ENCODE measurements at regions not wholly inside any gene's neighbourhood (a gene's known extent, or its start where the extent isn't known, plus 50 kb on each side); places are given as distances from the start of the nearest gene placed in this dataset.

- Histone ChIP-seq H3K4me1 (ENCODE audit: control insufficient read depth, insufficient read depth, low read length) (peaks cover 8% of the 10 kb centered on the region), H3K27me3 (ENCODE audit: control insufficient read depth, insufficient read depth, low read length) (no peaks in the 10 kb centered on the region), H3K9ac (ENCODE audit: low read depth, low read length) (no peak overlapping the region), H3K9me3 (replicated peaks; ENCODE audit: low read length) (no peaks in the 10 kb centered on the region), H3K36me3 (ENCODE audit: insufficient read depth, low read length) (peaks cover 5% of the 10 kb centered on the region), H3K4me2 (ENCODE audit: low read length) (no peak overlapping the region), H3K4me3 (ENCODE audit: low read length) (no peak overlapping the region)
Observed at GRCh38 chr2:120995152-120995551, 259.5 kb downstream of the GLI2 start.

GRCh38 chr2:120995656-120996190 is 260.1 kb downstream of the GLI2 start:
- H3K4me1 ChIP-seq (ENCODE audit: control insufficient read depth, insufficient read depth, low read length), result peaks cover 7% of the 10 kb centered on the region
- H3K27me3 ChIP-seq (ENCODE audit: control insufficient read depth, insufficient read depth, low read length), result no peaks in the 10 kb centered on the region

GRCh38 chr2:120999377-121000097 is 263.9 kb downstream of the GLI2 start:
- Histone ChIP-seq H3K4me1 (ENCODE audit: control insufficient read depth, insufficient read depth, low read length) (no peaks in the 10 kb centered on the region), H3K4me3 (ENCODE audit: low read length) (no peak overlapping the region), H3K9ac (ENCODE audit: low read depth, low read length) (no peak overlapping the region), H3K4me2 (ENCODE audit: low read length) (no peak overlapping the region), H3K9me3 (replicated peaks; ENCODE audit: low read length) (no peaks in the 10 kb centered on the region), H3K27me3 (ENCODE audit: control insufficient read depth, insufficient read depth, low read length) (peaks cover 19% of the 10 kb centered on the region), H3K36me3 (ENCODE audit: insufficient read depth, low read length) (no peaks in the 10 kb centered on the region)

More at GRCh38 chr2:120995656-120996190, 260.1 kb downstream of the GLI2 start:
- no peak overlapping the region for H3K4me3 ChIP-seq (ENCODE audit: low read length)
- H3K9ac ChIP-seq (ENCODE audit: low read depth, low read length), result no peak overlapping the region
- H3K36me3 ChIP-seq (ENCODE audit: insufficient read depth, low read length), result peaks cover 5% of the 10 kb centered on the region
- no peaks in the 10 kb centered on the region for H3K9me3 ChIP-seq (replicated peaks; ENCODE audit: low read length)
- no peak overlapping the region for H3K4me2 ChIP-seq (ENCODE audit: low read length)

GRCh38 chr2:121000804-121001203 is 265.1 kb downstream of the GLI2 start:
- peaks cover 25% of the 10 kb centered on the region for H3K27me3 ChIP-seq (ENCODE audit: control insufficient read depth, insufficient read depth, low read length)
- no peaks in the 10 kb centered on the region for H3K36me3 ChIP-seq (ENCODE audit: insufficient read depth, low read length)
- no peak overlapping the region for H3K4me3 ChIP-seq (ENCODE audit: low read length)
- no peaks in the 10 kb centered on the region for H3K9me3 ChIP-seq (replicated peaks; ENCODE audit: low read length)
- peaks cover 2% of the 10 kb centered on the region for H3K4me1 ChIP-seq (ENCODE audit: control insufficient read depth, insufficient read depth, low read length)
- H3K4me2 ChIP-seq (ENCODE audit: low read length), result no peak overlapping the region
- H3K9ac ChIP-seq (ENCODE audit: low read depth, low read length), result no peak overlapping the region

GRCh38 chr2:121001641-121002040 is 266.0 kb downstream of the GLI2 start:
- Histone ChIP-seq H3K9me3 (replicated peaks; ENCODE audit: low read length) (no peaks in the 10 kb centered on the region), H3K9ac (ENCODE audit: low read depth, low read length) (no peak overlapping the region), H3K4me2 (ENCODE audit: low read length) (no peak overlapping the region), H3K36me3 (ENCODE audit: insufficient read depth, low read length) (no peaks in the 10 kb centered on the region), H3K4me1 (ENCODE audit: control insufficient read depth, insufficient read depth, low read length) (peaks cover 7% of the 10 kb centered on the region), H3K4me3 (ENCODE audit: low read length) (no peak overlapping the region), H3K27me3 (ENCODE audit: control insufficient read depth, insufficient read depth, low read length) (peaks cover 26% of the 10 kb centered on the region)

- Histone ChIP-seq H3K27me3 (ENCODE audit: control insufficient read depth, insufficient read depth, low read length) (peaks cover 26% of the 10 kb centered on the region), H3K4me3 (ENCODE audit: low read length) (no peak overlapping the region), H3K4me2 (ENCODE audit: low read length) (no peak overlapping the region), H3K9ac (ENCODE audit: low read depth, low read length) (no peak overlapping the region), H3K4me1 (ENCODE audit: control insufficient read depth, insufficient read depth, low read length) (peaks cover 7% of the 10 kb centered on the region), H3K36me3 (ENCODE audit: insufficient read depth, low read length) (no peaks in the 10 kb centered on the region), H3K9me3 (replicated peaks; ENCODE audit: low read length) (no peaks in the 10 kb centered on the region)
Observed at GRCh38 chr2:121002597-121002996, 266.9 kb downstream of the GLI2 start.

GRCh38 chr2:121003391-121003790 is 267.7 kb downstream of the GLI2 start:
- Histone ChIP-seq H3K36me3 (ENCODE audit: insufficient read depth, low read length) (no peaks in the 10 kb centered on the region), H3K4me2 (ENCODE audit: low read length) (no peak overlapping the region), H3K4me3 (ENCODE audit: low read length) (no peak overlapping the region), H3K9ac (ENCODE audit: low read depth, low read length) (no peak overlapping the region), H3K27me3 (ENCODE audit: control insufficient read depth, insufficient read depth, low read length) (peaks cover 29% of the 10 kb centered on the region), H3K9me3 (replicated peaks; ENCODE audit: low read length) (no peaks in the 10 kb centered on the region), H3K4me1 (ENCODE audit: control insufficient read depth, insufficient read depth, low read length) (peaks cover 7% of the 10 kb centered on the region)

GRCh38 chr2:121004359-121004758 is 268.7 kb downstream of the GLI2 start:
- H3K36me3 ChIP-seq (ENCODE audit: insufficient read depth, low read length), result no peaks in the 10 kb centered on the region
- H3K4me3 ChIP-seq (ENCODE audit: low read length), result no peak overlapping the region
- no peak overlapping the region for H3K4me2 ChIP-seq (ENCODE audit: low read length)
- H3K9me3 ChIP-seq (replicated peaks; ENCODE audit: low read length), result no peaks in the 10 kb centered on the region
- peaks cover 32% of the 10 kb centered on the region for H3K27me3 ChIP-seq (ENCODE audit: control insufficient read depth, insufficient read depth, low read length)
- H3K4me1 ChIP-seq (ENCODE audit: control insufficient read depth, insufficient read depth, low read length), result peaks cover 7% of the 10 kb centered on the region
- no peak overlapping the region for H3K9ac ChIP-seq (ENCODE audit: low read depth, low read length)

GRCh38 chr2:121004950-121005349 is 269.3 kb downstream of the GLI2 start:
- H3K4me2 ChIP-seq (ENCODE audit: low read length), result no peak overlapping the region
- H3K27me3 ChIP-seq (ENCODE audit: control insufficient read depth, insufficient read depth, low read length), result peaks cover 32% of the 10 kb centered on the region
- H3K4me3 ChIP-seq (ENCODE audit: low read length), result no peak overlapping the region
- peaks cover 7% of the 10 kb centered on the region for H3K4me1 ChIP-seq (ENCODE audit: control insufficient read depth, insufficient read depth, low read length)
- no peaks in the 10 kb centered on the region for H3K36me3 ChIP-seq (ENCODE audit: insufficient read depth, low read length)
- no peak overlapping the region for H3K9ac ChIP-seq (ENCODE audit: low read depth, low read length)
- H3K9me3 ChIP-seq (replicated peaks; ENCODE audit: low read length), result no peaks in the 10 kb centered on the region

GRCh38 chr2:121005453-121005852 is 269.8 kb downstream of the GLI2 start:
- no peak overlapping the region for H3K9ac ChIP-seq (ENCODE audit: low read depth, low read length)

GRCh38 chr2:121006743-121007489 is 271.2 kb downstream of the GLI2 start:
- H3K9me3 ChIP-seq (replicated peaks; ENCODE audit: low read length), result peaks cover 3% of the 10 kb centered on the region
- peaks cover 34% of the 10 kb centered on the region for H3K27me3 ChIP-seq (ENCODE audit: control insufficient read depth, insufficient read depth, low read length)
- H3K36me3 ChIP-seq (ENCODE audit: insufficient read depth, low read length), result no peaks in the 10 kb centered on the region
- no peak overlapping the region for H3K4me3 ChIP-seq (ENCODE audit: low read length)
- no peak overlapping the region for H3K9ac ChIP-seq (ENCODE audit: low read depth, low read length)
- H3K4me2 ChIP-seq (ENCODE audit: low read length), result no peak overlapping the region
- H3K4me1 ChIP-seq (ENCODE audit: control insufficient read depth, insufficient read depth, low read length), result peaks cover 7% of the 10 kb centered on the region

More at GRCh38 chr2:121005453-121005852, 269.8 kb downstream of the GLI2 start:
- peaks cover 7% of the 10 kb centered on the region for H3K4me1 ChIP-seq (ENCODE audit: control insufficient read depth, insufficient read depth, low read length)
- no peak overlapping the region for H3K4me2 ChIP-seq (ENCODE audit: low read length)
- H3K27me3 ChIP-seq (ENCODE audit: control insufficient read depth, insufficient read depth, low read length), result peaks cover 32% of the 10 kb centered on the region
- no peaks in the 10 kb centered on the region for H3K9me3 ChIP-seq (replicated peaks; ENCODE audit: low read length)
- no peak overlapping the region for H3K4me3 ChIP-seq (ENCODE audit: low read length)
- no peaks in the 10 kb centered on the region for H3K36me3 ChIP-seq (ENCODE audit: insufficient read depth, low read length)

Measured in skeletal muscle satellite cell (primary cell).